GM12878 (cell line): ENCODE measurements at regions not wholly inside any gene's neighbourhood (a gene's known extent, or its start where the extent isn't known, plus 50 kb on each side); places are given as distances from the start of the nearest gene placed in this dataset.

ENCODE experiments used
- ATAC-seq: fragments of 200-7000 bp; cut with Tn5 transposase; 3 replicates; pipeline ENCODE4 v1.9.1; 2020; ENCODE audit warnings: mild to moderate bottlenecking, moderate library complexity
- BruUV-seq: library from RNA; stranded (reverse); fragments of 400-500 nt; replicated peaks from 2 replicates; lab custom pipeline; 2021; lab: Mats Ljungman, UMichigan
- CTCF ChIA-PET: fragments of 300-600 bp; sonication (Branson Sonifier 250); formaldehyde crosslinking; extraction: SDS; loops from one replicate; lab custom pipeline; 2021; ENCODE audit warnings: inconsistent platforms; lab: Yijun Ruan, JAX
- POLR2A ChIA-PET: fragments of 350-600 bp; formaldehyde crosslinking; extraction: SDS; loops from one replicate; lab custom pipeline; 2021; ENCODE audit warnings: inconsistent platforms; lab: Charles Lee
- RAD21 ChIA-PET: fragments of 300-600 bp; sonication (Branson Sonifier 250); formaldehyde crosslinking; loops from one replicate; lab custom pipeline; 2023; ENCODE audit warnings: antibody characterized with exemption; ENCODE audit not compliant: unreplicated experiment; lab: Charles Lee
- SMC1A ChIA-PET: fragments of 300-600 bp; sonication (Branson Sonifier 250); formaldehyde crosslinking; loops from one replicate; lab custom pipeline; 2023; ENCODE audit not compliant: unreplicated experiment, uncharacterized antibody; lab: Charles Lee
- DNase-seq: peaks from one replicate; pipeline ENCODE4 v3.0.0-alpha.2; 2011; ENCODE audit warnings: low read depth, low spot score
- FAIRE-seq: peaks from 3 replicates; lab custom pipeline; 2011; peaks lifted over from hg19 to GRCh38; lab: Jason Lieb, UNC
- H2AFZ ChIP-seq: 2 replicates; pipeline ENCODE4 v1.6.0; 2011; ENCODE audit warnings: low read depth, low read length, control low read depth; ENCODE audit not compliant: control insufficient read depth
- H3K27ac ChIP-seq: 2 replicates; pipeline ENCODE4 v1.5.1; 2011; ENCODE audit warnings: control low read depth; ENCODE audit not compliant: control insufficient read depth, insufficient read depth
- H3K27me3 ChIP-seq, 2 experiments: replicated peaks in 1 of 2; 2 replicates each; pipeline versions ENCODE4 v1.6.0 to v1.6.1; 2011; ENCODE audit warnings: low read length in 1 of 2; ENCODE audit not compliant: control insufficient read depth in 2 of 2, insufficient read depth in 2 of 2
- H3K36me3 ChIP-seq, 2 experiments: 2 replicates each; pipeline ENCODE4 v1.5.1; 2011; ENCODE audit warnings: low read length in 1 of 2; ENCODE audit not compliant: control insufficient read depth in 2 of 2, insufficient read depth in 2 of 2
- H3K4me1 ChIP-seq: 2 replicates; pipeline ENCODE4 v1.6.1; 2011; ENCODE audit warnings: mild to moderate bottlenecking, low read length, moderate library complexity, mixed read lengths; ENCODE audit not compliant: control insufficient read depth, insufficient read depth
- H3K4me2 ChIP-seq: 2 replicates; pipeline ENCODE4 v1.6.0; 2011; ENCODE audit warnings: control low read depth; ENCODE audit not compliant: control insufficient read depth, insufficient read depth
- H3K4me3 ChIP-seq: fragments of 200-600 bp; sonication (generic); 2 replicates; pipeline ENCODE4 v1.5.1; 2016
- H3K79me2 ChIP-seq: 2 replicates; pipeline ENCODE4 v1.6.0; 2011; ENCODE audit warnings: low read length; ENCODE audit not compliant: control insufficient read depth, insufficient read depth
- H3K9ac ChIP-seq: 2 replicates; pipeline ENCODE4 v1.8.0; 2011; ENCODE audit warnings: low read length, control low read depth, mixed read lengths; ENCODE audit not compliant: control insufficient read depth, insufficient read depth
- H3K9me3 ChIP-seq: replicated peaks from 3 replicates; pipeline ENCODE4 v1.5.1; 2011; ENCODE audit warnings: mild to moderate bottlenecking, low read length; ENCODE audit not compliant: control insufficient read depth, insufficient read depth
- H4K20me1 ChIP-seq: 2 replicates; pipeline ENCODE4 v1.6.0; 2011; ENCODE audit not compliant: control insufficient read depth, insufficient read depth
- BMI1 ChIP-seq: fragments of 450-650 bp; IDR thresholded peaks from 2 replicates; pipeline ENCODE4 v1.6.1; 2016; ENCODE audit warnings: mild to moderate bottlenecking, moderate library complexity, borderline replicate concordance
- CBX5 ChIP-seq: sonication (generic); IDR thresholded peaks from 2 replicates; pipeline ENCODE4 v1.6.1; 2016; ENCODE audit warnings: low read depth, moderate library complexity, mild to moderate bottlenecking, inconsistent platforms
- CREB1 ChIP-seq: IDR thresholded peaks from 2 replicates; pipeline ENCODE4 v1.6.1; 2012; ENCODE audit warnings: low read depth, mild to moderate bottlenecking, inconsistent platforms
- CUX1 ChIP-seq: IDR thresholded peaks from 2 replicates; pipeline ENCODE4 v1.6.1; 2012; ENCODE audit warnings: improper control_type of control experiment, low read depth, low read length; ENCODE audit not compliant: insufficient replicate concordance
- FOXM1 ChIP-seq: IDR thresholded peaks from 2 replicates; pipeline ENCODE4 v1.6.1; 2012; ENCODE audit warnings: low read depth, mild to moderate bottlenecking, inconsistent platforms, low read length, moderate library complexity
- RELB ChIP-seq: fragments of 450-650 bp; IDR thresholded peaks from 2 replicates; pipeline ENCODE4 v1.6.1; 2017; ENCODE audit warnings: low read depth, mild to moderate bottlenecking, moderate library complexity
- SIN3A ChIP-seq: IDR thresholded peaks from 2 replicates; pipeline ENCODE4 v1.6.1; 2012; ENCODE audit warnings: low read depth, low read length, improper control_type of control experiment
- ZZZ3 ChIP-seq: IDR thresholded peaks from 2 replicates; pipeline ENCODE4 v1.6.1; 2011; ENCODE audit warnings: low read depth; ENCODE audit not compliant: control insufficient read depth, insufficient read length
- WGBS: methylation state at CpG from one replicate; pipeline ENCODE4 v1.1.6; 2016; ENCODE audit warnings: low lambda C conversion rate; ENCODE audit not compliant: insufficient replicate concordance, insufficient coverage; ENCODE audit errors: missing lambda C conversion rate; 5-methylcytosine and 5-hydroxymethylcytosine counted together
- in situ Hi-C: fragments of 300-500 bp; cut with MboI; formaldehyde crosslinking; loops from 9 replicates; pipeline ENCODE4 v1.14.3; 2018; ENCODE audit warnings: mixed read lengths
- intact Hi-C: fragments of 100-400 bp; cut with micrococcal nuclease; formaldehyde crosslinking; loops from one replicate; pipeline ENCODE4 v1.14.2; 2022; ENCODE audit not compliant: unreplicated experiment

- H2AFZ ChIP-seq: no peak overlapping the region
- H4K20me1 ChIP-seq: no peaks in the 10 kb centered on the region
- WGBS: 41% methylated on average over 1 of the region's 1 CpG
- no peaks in the 10 kb centered on the region; the same call in none of the 3 replicates for H3K9me3 ChIP-seq
- H3K4me2 ChIP-seq: no peak overlapping the region
- no peak overlapping the region for H3K9ac ChIP-seq
- no peak for ATAC-seq
- TF ChIP-seq BMI1 (no peak), RELB (no peak), CREB1 (no peak), CBX5 (no peak), ZZZ3 (no peak)
- no peaks in the 10 kb centered on the region for H3K79me2 ChIP-seq
- intact Hi-C loops (loop anchor here (10.0 kb wide), 1 partner anchor 895 kb away; no protein-coding TSS in a partner anchor), in situ Hi-C loops (no loop called here)
- no peaks in the 10 kb centered on the region for H3K27me3 ChIP-seq
- H3K4me1 ChIP-seq: peaks cover 14% of the 10 kb centered on the region
- no peak overlapping the region for H3K27ac ChIP-seq
- SMC1A ChIA-PET: no interaction called here
- H3K4me3 ChIP-seq: no peak overlapping the region
- H3K36me3 ChIP-seq: no peaks in the 10 kb centered on the region
- BruUV-seq: no TSS peak
- RAD21 ChIA-PET: no interaction called here
- no peak for DNase-seq
- CTCF ChIA-PET: no interaction called here
- POLR2A ChIA-PET: no interaction called here
- no peak for FAIRE-seq
Measured at GRCh38 chr5:124039410-124039809, 527.4 kb downstream of the CSNK1G3 start.

- no peak overlapping the region for H3K9ac ChIP-seq
- SMC1A ChIA-PET: interaction anchor here (0.6 to 2.9 kb wide), 7 partner anchors 8 to 615 kb away, joined by 3 to 34 read pairs (median 3); no protein-coding TSS in a partner anchor
- H3K9me3 ChIP-seq: no peaks in the 10 kb centered on the region; the same call in none of the 3 replicates
- no peaks in the 10 kb centered on the region for H3K36me3 ChIP-seq
- CTCF ChIA-PET: no interaction called here
- intact Hi-C loops (loop anchor here (10.0 kb wide), 1 partner anchor 898 kb away; no protein-coding TSS in a partner anchor), in situ Hi-C loops (no loop called here)
- no peak for DNase-seq
- no peak overlapping the region for H3K4me2 ChIP-seq
- H3K79me2 ChIP-seq: no peaks in the 10 kb centered on the region
- no TSS peak for BruUV-seq
- peaks cover 22% of the 10 kb centered on the region for H3K4me1 ChIP-seq
- H3K4me3 ChIP-seq: no peak overlapping the region
- no peak for FAIRE-seq
- POLR2A ChIA-PET: no interaction called here
- no peaks in the 10 kb centered on the region for H4K20me1 ChIP-seq
- H3K27ac ChIP-seq: no peak overlapping the region
- H2AFZ ChIP-seq: no peak overlapping the region
- no peak for ATAC-seq
- RAD21 ChIA-PET: interaction anchor here (1.1 to 2.5 kb wide), 3 partner anchors 16 to 21 kb away, joined by 4 to 14 read pairs (median 14); no protein-coding TSS in a partner anchor
- no peaks in the 10 kb centered on the region for H3K27me3 ChIP-seq
- TF ChIP-seq SIN3A (no peak), CUX1 (no peak), FOXM1 (no peak)
Measured at GRCh38 chr5:124036786-124037185, 524.8 kb downstream of the CSNK1G3 start.
